LNCaP clone FGC (cell line): ENCODE measurements at regions not wholly inside any gene's neighbourhood (a gene's known extent, or its start where the extent isn't known, plus 50 kb on each side); places are given as distances from the start of the nearest gene placed in this dataset.

Experiments used
- DNase-seq: peaks from one replicate; pipeline ENCODE4 v3.0.0-alpha.2; 2011; ENCODE audit warnings: low read depth
- H3K4me3 ChIP-seq: 2 replicates; pipeline ENCODE4 v1.5.1; 2011; ENCODE audit warnings: mild to moderate bottlenecking, low read depth, low read length, control low read depth
- CTCF ChIP-seq: IDR thresholded peaks from 2 replicates; pipeline ENCODE4 v1.5.1; 2012; ENCODE audit warnings: mild to moderate bottlenecking; ENCODE audit not compliant: control insufficient read depth, insufficient read depth; ENCODE audit errors: extremely low read depth

- no peak for DNase-seq
- TF ChIP-seq CTCF: no peak
- H3K4me3 ChIP-seq: no peak overlapping the region
Measured at GRCh38 chr3:79917561-79917960, 149.8 kb upstream of the ROBO1 start.

- DNase-seq: no peak
Measured at GRCh38 chr3:79910337-79910736, 142.5 kb upstream of the ROBO1 start.

GRCh38 chr3:79906106-79906505 is 138.3 kb upstream of the ROBO1 start:
- no peak overlapping the region for H3K4me3 ChIP-seq
- DNase-seq: no peak
- TF ChIP-seq CTCF: no peak

More at GRCh38 chr3:79910337-79910736, 142.5 kb upstream of the ROBO1 start:
- TF ChIP-seq CTCF: no peak
- H3K4me3 ChIP-seq: no peak overlapping the region

- no peak for DNase-seq
- no peak overlapping the region for H3K4me3 ChIP-seq
- no peak for TF ChIP-seq CTCF
Measured at GRCh38 chr3:79902151-79902550, 134.4 kb upstream of the ROBO1 start.

GRCh38 chr3:79898907-79899306 is 131.1 kb upstream of the ROBO1 start:
- no peak overlapping the region for H3K4me3 ChIP-seq
- no peak for TF ChIP-seq CTCF
- DNase-seq: no peak

- no peak for TF ChIP-seq CTCF
Measured at GRCh38 chr3:79896086-79896485, 128.3 kb upstream of the ROBO1 start.

GRCh38 chr3:79887213-79887612 is 119.4 kb upstream of the ROBO1 start:
- TF ChIP-seq CTCF: no peak
- no peak for DNase-seq
- no peak overlapping the region for H3K4me3 ChIP-seq

More at GRCh38 chr3:79896086-79896485, 128.3 kb upstream of the ROBO1 start:
- H3K4me3 ChIP-seq: no peak overlapping the region
- no peak for DNase-seq
